Astrocyte (in vitro differentiated cells and primary cell): ENCODE measurements at regions not wholly inside any gene's neighbourhood (a gene's known extent, or its start where the extent isn't known, plus 50 kb on each side); places are given as distances from the start of the nearest gene placed in this dataset.

Experiments
- EZH2 ChIP-seq: IDR thresholded peaks from 2 replicates; pipeline ENCODE4 v1.6.1; 2012; ENCODE audit warnings: mild to moderate bottlenecking, low read length, inconsistent platforms; ENCODE audit not compliant: insufficient read depth
- TF ChIP-seq, protein P1 (sequence below): IDR thresholded peaks from 2 replicates; pipeline ENCODE4 v1.5.1; 2011; ENCODE audit warnings: low read depth, mild to moderate bottlenecking, inconsistent platforms, low read length, moderate library complexity; ENCODE audit not compliant: insufficient read depth

DNA sequence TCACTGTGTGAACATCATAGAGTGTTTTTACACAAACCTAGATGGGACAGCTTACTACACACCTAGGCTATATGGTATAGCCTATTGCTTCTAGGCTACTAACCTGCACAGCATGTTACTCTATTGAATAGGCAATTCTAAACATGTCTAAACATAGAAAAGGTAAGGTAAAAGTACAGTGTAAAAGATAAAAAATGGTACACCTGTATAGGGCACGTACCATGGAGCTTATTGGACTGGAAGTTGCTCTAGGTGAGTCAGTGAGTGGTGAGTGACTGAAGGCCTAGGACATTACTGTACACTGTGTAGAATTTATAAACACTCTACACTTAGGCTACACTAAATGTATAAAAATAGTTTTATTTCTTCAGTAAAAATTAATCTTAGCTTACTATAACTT is 182.0 kb upstream of the THSD7A start:
- TF ChIP-seq, protein P1, sequence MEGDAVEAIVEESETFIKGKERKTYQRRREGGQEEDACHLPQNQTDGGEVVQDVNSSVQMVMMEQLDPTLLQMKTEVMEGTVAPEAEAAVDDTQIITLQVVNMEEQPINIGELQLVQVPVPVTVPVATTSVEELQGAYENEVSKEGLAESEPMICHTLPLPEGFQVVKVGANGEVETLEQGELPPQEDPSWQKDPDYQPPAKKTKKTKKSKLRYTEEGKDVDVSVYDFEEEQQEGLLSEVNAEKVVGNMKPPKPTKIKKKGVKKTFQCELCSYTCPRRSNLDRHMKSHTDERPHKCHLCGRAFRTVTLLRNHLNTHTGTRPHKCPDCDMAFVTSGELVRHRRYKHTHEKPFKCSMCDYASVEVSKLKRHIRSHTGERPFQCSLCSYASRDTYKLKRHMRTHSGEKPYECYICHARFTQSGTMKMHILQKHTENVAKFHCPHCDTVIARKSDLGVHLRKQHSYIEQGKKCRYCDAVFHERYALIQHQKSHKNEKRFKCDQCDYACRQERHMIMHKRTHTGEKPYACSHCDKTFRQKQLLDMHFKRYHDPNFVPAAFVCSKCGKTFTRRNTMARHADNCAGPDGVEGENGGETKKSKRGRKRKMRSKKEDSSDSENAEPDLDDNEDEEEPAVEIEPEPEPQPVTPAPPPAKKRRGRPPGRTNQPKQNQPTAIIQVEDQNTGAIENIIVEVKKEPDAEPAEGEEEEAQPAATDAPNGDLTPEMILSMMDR: no peak
- no peak for TF ChIP-seq EZH2
